Trophoblast cell (in vitro differentiated cells and primary cell): ENCODE measurements at regions not wholly inside any gene's neighbourhood (a gene's known extent, or its start where the extent isn't known, plus 50 kb on each side); places are given as distances from the start of the nearest gene placed in this dataset.
"Not testable (repeated sequence)": the region's sequence is repeated elsewhere in the genome, so short reads cannot be mapped to it uniquely, and the experiment has no call there.

Source experiments
- DNase-seq, 2 donors: peaks; one replicate each; pipeline ENCODE4 v3.0.0-alpha.2; 2016
- H2AFZ ChIP-seq: 2 replicates; pipeline ENCODE4 v1.6.1; 2013; ENCODE audit warnings: low read length, moderate library complexity, mild to moderate bottlenecking; ENCODE audit not compliant: insufficient read depth, poor library complexity
- H2AK5ac ChIP-seq: 2 replicates; pipeline ENCODE4 v1.6.1; 2013; ENCODE audit warnings: mild to moderate bottlenecking, low read length
- H2BK120ac ChIP-seq: 2 replicates; pipeline ENCODE4 v1.6.1; 2013; ENCODE audit warnings: low read length, mild to moderate bottlenecking, moderate library complexity; ENCODE audit not compliant: insufficient read depth, poor library complexity
- H2BK12ac ChIP-seq: 2 replicates; pipeline ENCODE4 v1.6.1; 2013; ENCODE audit warnings: mild to moderate bottlenecking, low read length, moderate library complexity
- H2BK5ac ChIP-seq: 2 replicates; pipeline ENCODE4 v1.6.1; 2013; ENCODE audit warnings: low read length, low read depth, moderate library complexity, mild to moderate bottlenecking; ENCODE audit not compliant: poor library complexity
- H3K14ac ChIP-seq: 2 replicates; pipeline ENCODE4 v1.6.1; 2013; ENCODE audit warnings: mild to moderate bottlenecking, low read length
- H3K18ac ChIP-seq: 2 replicates; pipeline ENCODE4 v1.6.1; 2013; ENCODE audit warnings: mild to moderate bottlenecking, low read length
- H3K23ac ChIP-seq: 2 replicates; pipeline ENCODE4 v1.6.1; 2013; ENCODE audit warnings: low read length
- H3K27ac ChIP-seq: 2 replicates; pipeline ENCODE4 v1.5.1; 2013; ENCODE audit warnings: low read depth, mild to moderate bottlenecking, inconsistent platforms, low read length, moderate library complexity
- H3K27me3 ChIP-seq: 2 replicates; pipeline ENCODE4 v1.6.1; 2013; ENCODE audit warnings: inconsistent platforms, mild to moderate bottlenecking, low read length, moderate library complexity; ENCODE audit not compliant: insufficient read depth
- H3K36me3 ChIP-seq, 2 experiments: 1 replicate in 1 of 2; 2 replicates in 1 of 2; pipeline ENCODE4 v1.6.1; 2013; ENCODE audit warnings: low read length in 2 of 2, mild to moderate bottlenecking in 2 of 2, moderate library complexity in 1 of 2; ENCODE audit not compliant: insufficient read depth in 2 of 2, control insufficient read depth in 1 of 2
- H3K4ac ChIP-seq: 2 replicates; pipeline ENCODE4 v1.6.1; 2013; ENCODE audit warnings: low read depth, mild to moderate bottlenecking, low read length, moderate library complexity
- H3K4me1 ChIP-seq, 2 experiments: 1 replicate in 1 of 2; 2 replicates in 1 of 2; pipeline ENCODE4 v1.6.1; 2013; ENCODE audit warnings: low read length in 2 of 2, mild to moderate bottlenecking in 2 of 2, moderate library complexity in 1 of 2; ENCODE audit not compliant: insufficient read depth in 2 of 2, control insufficient read depth in 1 of 2
- H3K4me2 ChIP-seq: 2 replicates; pipeline ENCODE4 v1.6.1; 2013; ENCODE audit warnings: inconsistent platforms, mild to moderate bottlenecking, low read length, moderate library complexity
- H3K4me3 ChIP-seq: 2 replicates; pipeline ENCODE4 v1.5.1; 2013; ENCODE audit warnings: mild to moderate bottlenecking, low read depth, low read length, inconsistent platforms
- H3K79me1 ChIP-seq: one replicate; pipeline ENCODE4 v1.6.1; 2013; ENCODE audit warnings: low read length
- H3K79me2 ChIP-seq: 2 replicates; pipeline ENCODE4 v1.6.1; 2013; ENCODE audit warnings: low read length, mild to moderate bottlenecking; ENCODE audit not compliant: control insufficient read depth, insufficient read depth, poor library complexity
- H3K9ac ChIP-seq: 2 replicates; pipeline ENCODE4 v1.6.1; 2013; ENCODE audit warnings: mild to moderate bottlenecking, low read length
- H3K9me3 ChIP-seq: 2 replicates; pipeline ENCODE4 v1.6.1; 2013; ENCODE audit warnings: low read depth, mild to moderate bottlenecking, control low read depth, inconsistent platforms, low read length; ENCODE audit not compliant: insufficient read depth
- H4K12ac ChIP-seq: 2 replicates; pipeline ENCODE4 v1.6.1; 2013; ENCODE audit warnings: low read depth, mild to moderate bottlenecking, low read length, moderate library complexity
- H4K8ac ChIP-seq: 2 replicates; pipeline ENCODE4 v1.6.1; 2013; ENCODE audit warnings: low read depth, mild to moderate bottlenecking, low read length, moderate library complexity
- H4K91ac ChIP-seq: one replicate; pipeline ENCODE4 v1.6.1; 2013; ENCODE audit warnings: low read depth, mild to moderate bottlenecking, low read length, moderate library complexity
- WGBS: extraction: QIAGEN DNeasy Blood & Tissue Kit; methylation state at CpG from one replicate; pipeline ENCODE4 v1.1.7; 2013; ENCODE audit warnings: missing lambda C conversion rate; ENCODE audit not compliant: insufficient read length, insufficient coverage; ENCODE audit errors: extremely low coverage; 5-methylcytosine and 5-hydroxymethylcytosine counted together

GRCh38 chr4:100608651-100609050, 90.8 kb upstream of the EMCN start:
- H2BK120ac ChIP-seq, H3K4ac ChIP-seq, H2AK5ac ChIP-seq, H4K12ac ChIP-seq, H3K9ac ChIP-seq, H2AFZ ChIP-seq, DNase-seq, H3K4me2 ChIP-seq, H3K9me3 ChIP-seq, H3K4me1 ChIP-seq, H3K79me2 ChIP-seq, H2BK5ac ChIP-seq, H3K23ac ChIP-seq, H3K4me3 ChIP-seq, H3K79me1 ChIP-seq, H3K14ac ChIP-seq, H3K27me3 ChIP-seq, H4K91ac ChIP-seq, H2BK12ac ChIP-seq, H3K27ac ChIP-seq, H3K18ac ChIP-seq, H4K8ac ChIP-seq, H3K36me3 ChIP-seq: not testable (repeated sequence)
- WGBS = no CpG with 5 or more reads among the region's 19 CpGs

- Histone ChIP-seq H3K9me3 (no peaks in the 10 kb centered on the region), H2AK5ac (no peak overlapping the region), H3K27ac (no peak overlapping the region), H3K4me3 (no peak overlapping the region), H4K12ac (no peak overlapping the region), H4K8ac (no peak overlapping the region), H3K4ac (no peak overlapping the region), H2BK120ac (no peak overlapping the region), H2AFZ (no peak overlapping the region), H3K27me3 (no peaks in the 10 kb centered on the region), H2BK12ac (no peak overlapping the region), H3K23ac (no peak overlapping the region), H2BK5ac (no peak overlapping the region), H3K4me2 (no peak overlapping the region), H3K14ac (no peak overlapping the region), H3K4me1 (no peaks in the 10 kb centered on the region), H4K91ac (no peak overlapping the region), H3K36me3 (no peaks in the 10 kb centered on the region), H3K9ac (no peak overlapping the region), H3K79me1 (no peaks in the 10 kb centered on the region), H3K79me2 (no peaks in the 10 kb centered on the region), H3K18ac (no peak overlapping the region)
- DNase-seq = no peak
- whole genome bisulfite sequencing = no CpG with 5 or more reads among the region's 1 CpG
Measured at GRCh38 chr4:100605144-100605543, 87.3 kb upstream of the EMCN start.

- H3K36me3 ChIP-seq = no peaks in the 10 kb centered on the region
- no peaks in the 10 kb centered on the region for H3K27me3 ChIP-seq
- H3K4me3 ChIP-seq = no peak overlapping the region
- H3K4ac ChIP-seq = no peak overlapping the region
- no peak overlapping the region for H3K27ac ChIP-seq
- H3K9me3 ChIP-seq = no peaks in the 10 kb centered on the region
- H3K14ac ChIP-seq = no peak overlapping the region
- no peak overlapping the region for H3K4me2 ChIP-seq
- no peak overlapping the region for H3K23ac ChIP-seq
- no peak overlapping the region for H4K91ac ChIP-seq
- H2AK5ac ChIP-seq = no peak overlapping the region
- no peak overlapping the region for H4K12ac ChIP-seq
- no peak overlapping the region for H2BK5ac ChIP-seq
- no peak for DNase-seq
- no CpG with 5 or more reads among the region's 2 CpGs for WGBS
- no peaks in the 10 kb centered on the region for H3K79me2 ChIP-seq
- no peak overlapping the region for H3K9ac ChIP-seq
- no peaks in the 10 kb centered on the region for H3K79me1 ChIP-seq
- H4K8ac ChIP-seq = no peak overlapping the region
- no peak overlapping the region for H2BK12ac ChIP-seq
- H2BK120ac ChIP-seq = no peak overlapping the region
- no peaks in the 10 kb centered on the region for H3K4me1 ChIP-seq
- H3K18ac ChIP-seq = no peak overlapping the region
- H2AFZ ChIP-seq = no peak overlapping the region
Measured at GRCh38 chr4:100593935-100594334, 76.1 kb upstream of the EMCN start.

GRCh38 chr4:100591161-100591876, 73.5 kb upstream of the EMCN start:
- no CpG with 5 or more reads among the region's 7 CpGs for WGBS
- no peak overlapping the region for H2BK120ac ChIP-seq

More at GRCh38 chr4:100591161-100591876, 73.5 kb upstream of the EMCN start:
- Histone ChIP-seq H3K23ac (no peak overlapping the region), H3K36me3 (no peaks in the 10 kb centered on the region), H3K14ac (no peak overlapping the region), H3K4me3 (no peak overlapping the region), H4K91ac (no peak overlapping the region), H4K12ac (no peak overlapping the region), H3K9ac (no peak overlapping the region), H3K9me3 (no peaks in the 10 kb centered on the region), H3K27ac (no peak overlapping the region), H2AFZ (no peak overlapping the region), H3K18ac (no peak overlapping the region), H3K79me2 (no peaks in the 10 kb centered on the region), H2AK5ac (no peak overlapping the region), H3K4ac (no peak overlapping the region), H3K4me2 (no peak overlapping the region), H3K79me1 (no peaks in the 10 kb centered on the region), H3K27me3 (no peaks in the 10 kb centered on the region), H3K4me1 (no peaks in the 10 kb centered on the region), H2BK12ac (no peak overlapping the region), H4K8ac (no peak overlapping the region), H2BK5ac (no peak overlapping the region)
- DNase-seq = no peak
